Adrenal gland (tissue), 9 donors: ENCODE measurements at regions not wholly inside any gene's neighbourhood (a gene's known extent, or its start where the extent isn't known, plus 50 kb on each side); places are given as distances from the start of the nearest gene placed in this dataset.

Source experiments
- DNase-seq, 7 donors: peaks; one replicate each; pipeline ENCODE4 v3.0.0-alpha.2; 2019 to 2020
- H3K27ac ChIP-seq, 5 donors: fragments of 200-600 bp; sonication (generic) in 4 of 5; 1 replicate in 3 of 5; 2 replicates in 2 of 5; pipeline versions ENCODE4 v1.5.1 to v1.8.0; 2016 to 2020; ENCODE audit warnings: mild to moderate bottlenecking in 1 of 5
- H3K27me3 ChIP-seq: fragments of 200-600 bp; 2 replicates; pipeline ENCODE4 v1.8.0; 2021
- H3K36me3 ChIP-seq, 2 donors: fragments of 200-600 bp; replicated peaks in 1 of 2; 1 replicate in 1 of 2; 2 replicates in 1 of 2; pipeline versions ENCODE4 v1.5.1 to v1.8.0; 2018 to 2022
- H3K4me1 ChIP-seq, 2 donors: fragments of 200-600 bp; replicated peaks in 1 of 2; 1 replicate in 1 of 2; 2 replicates in 1 of 2; pipeline versions ENCODE4 v1.5.1 to v1.8.0; 2018 to 2021
- H3K4me3 ChIP-seq, 4 donors: fragments of 200-600 bp; sonication (generic) in 3 of 4; one replicate each; pipeline ENCODE4 v1.5.1; 2016 to 2018
- H3K9me3 ChIP-seq, 3 donors: fragments of 200-600 bp; sonication (generic) in 1 of 3; replicated peaks in 1 of 3; 1 replicate in 2 of 3; 2 replicates in 1 of 3; pipeline versions ENCODE4 v1.5.1 to v1.8.0; 2016 to 2021
- CTCF ChIP-seq, 6 experiments: fragments of 450-650 bp in 4 of 6; fragments of 200-600 bp in 2 of 6; sonication (generic) in 1 of 6; IDR thresholded peaks; 1 replicate in 5 of 6; 2 replicates in 1 of 6; pipeline versions ENCODE4 v1.5.1 to v1.8.0; 2016 to 2021; ENCODE audit warnings: antibody characterized with exemption in 6 of 6, mild to moderate bottlenecking in 2 of 6, moderate library complexity in 1 of 6
- POLR2A ChIP-seq, 2 donors: fragments of 450-650 bp; IDR thresholded peaks; one replicate each; pipeline ENCODE4 v1.6.1; 2017; ENCODE audit warnings: antibody characterized with exemption in 2 of 2, mild to moderate bottlenecking in 2 of 2, moderate library complexity in 1 of 2
- WGBS, 4 donors: extraction: QIAGEN DNeasy Blood & Tissue Kit in 2 of 4; methylation state at CpG; one replicate each; pipeline versions ENCODE4 v1.1.5 to v1.1.7; 2013 to 2017; 5-methylcytosine and 5-hydroxymethylcytosine counted together
- intact Hi-C, 2 donors: fragments of 100-400 bp; cut with DNase I; formaldehyde crosslinking; loops; one replicate each; pipeline versions ENCODE4 v1.14.1 to v1.15.0; 2022 to 2023
- donor health status: healthy with polysubstance abuse.
- donor health status: Bipolar disorder and iron deficiency.
- donor health status: DM: yes; HTN: yes; CAD: no.
- donor health status: DM: no; HTN: no; CAD: no.
- donor health status: DM: no; HTN: no; CAD: no.

GRCh38 chr18:40875101-40875615 is 1079.9 kb upstream of the PIK3C3 start:
- Histone ChIP-seq H3K27ac (no peak overlapping the region), H3K4me3 (no peak overlapping the region), H3K36me3 (no peaks in the 10 kb centered on the region), H3K4me1 (no peaks in the 10 kb centered on the region), H3K9me3 (no peaks in the 10 kb centered on the region), H3K27me3 (no peaks in the 10 kb centered on the region)
- no peak for DNase-seq
- 73 to 82% (median 77%) methylated on average over 4 of the region's 4 CpGs for WGBS, 4 donors
- intact Hi-C loops: no loop called here
- no peak for TF ChIP-seq CTCF (IDR thresholded peaks at IDR 0.05)
- no peak for TF ChIP-seq POLR2A (IDR thresholded peaks at IDR 0.05)

- 80 to 90% (median 86%) methylated on average over 1 of the region's 1 CpG for WGBS, 4 donors
- DNase-seq: no peak
- H3K36me3 ChIP-seq: no peaks in the 10 kb centered on the region
- no peak overlapping the region for H3K27ac ChIP-seq
- no peaks in the 10 kb centered on the region for H3K4me1 ChIP-seq
- H3K4me3 ChIP-seq: no peak overlapping the region
- no peaks in the 10 kb centered on the region for H3K9me3 ChIP-seq
- TF ChIP-seq CTCF (IDR thresholded peaks at IDR 0.05) (no peak), POLR2A (IDR thresholded peaks at IDR 0.05) (no peak)
- intact Hi-C loops: no loop called here
- H3K27me3 ChIP-seq: no peaks in the 10 kb centered on the region
Observed at GRCh38 chr18:40874233-40874632, 1080.8 kb upstream of the PIK3C3 start.

- Histone ChIP-seq H3K9me3 (no peaks in the 10 kb centered on the region), H3K27ac (no peak overlapping the region), H3K4me3 (no peak overlapping the region), H3K27me3 (no peaks in the 10 kb centered on the region), H3K36me3 (no peaks in the 10 kb centered on the region), H3K4me1 (no peaks in the 10 kb centered on the region)
- DNase-seq: no peak
- no peak for TF ChIP-seq POLR2A (IDR thresholded peaks at IDR 0.05)
- no peak for TF ChIP-seq CTCF (IDR thresholded peaks at IDR 0.05)
- 42 to 50% (median 46%) methylated on average over 4 of the region's 4 CpGs for WGBS, 4 donors
- intact Hi-C loops: loop anchor here in 1 of 2 donors (10.0 kb wide), 1 partner anchor 57 kb away; no protein-coding TSS in a partner anchor
Observed at GRCh38 chr18:40868110-40868858, 1086.8 kb upstream of the PIK3C3 start.

- DNase-seq: no peak
- Histone ChIP-seq H3K4me1 (no peaks in the 10 kb centered on the region), H3K36me3 (no peaks in the 10 kb centered on the region), H3K9me3 (no peaks in the 10 kb centered on the region), H3K27me3 (no peaks in the 10 kb centered on the region), H3K4me3 (no peak overlapping the region), H3K27ac (no peak overlapping the region)
- intact Hi-C loops: loop anchor here in 1 of 2 donors (10.0 kb wide), 1 partner anchor 57 kb away; no protein-coding TSS in a partner anchor
- 71 to 90% (median 78%) methylated on average over 2 of the region's 2 CpGs for WGBS, 4 donors
- TF ChIP-seq CTCF (IDR thresholded peaks at IDR 0.05): no peak
- TF ChIP-seq POLR2A (IDR thresholded peaks at IDR 0.05): no peak
Observed at GRCh38 chr18:40867459-40867858, 1087.6 kb upstream of the PIK3C3 start.
